Cardiac muscle cell (in vitro differentiated cells and primary cell): ENCODE measurements at regions not wholly inside any gene's neighbourhood (a gene's known extent, or its start where the extent isn't known, plus 50 kb on each side); places are given as distances from the start of the nearest gene placed in this dataset.
"Not testable (repeated sequence)": the region's sequence is repeated elsewhere in the genome, so short reads cannot be mapped to it uniquely, and the experiment has no call there.

Experiments used
- DNase-seq, 2 donors: peaks; one replicate each; pipeline versions ENCODE4 v3.0.0 to v3.0.0-alpha.2; 2010 to 2017; ENCODE audit warnings: low read depth in 1 of 2, low spot score in 1 of 2
- H3K27ac ChIP-seq: fragments of 200-600 bp; sonication (generic); 2 replicates; pipeline ENCODE4 v1.5.1; 2016
- H3K27me3 ChIP-seq: fragments of 200-600 bp; sonication (generic); 2 replicates; pipeline ENCODE4 v1.6.0; 2016; ENCODE audit warnings: control low read depth
- H3K36me3 ChIP-seq: fragments of 200-600 bp; sonication (generic); 2 replicates; pipeline ENCODE4 v1.5.1; 2016; ENCODE audit warnings: control low read depth
- H3K4me1 ChIP-seq: fragments of 200-600 bp; sonication (generic); 2 replicates; pipeline ENCODE4 v1.8.1; 2017; ENCODE audit warnings: low read depth, mild to moderate bottlenecking, mixed run types
- H3K4me3 ChIP-seq: fragments of 200-600 bp; sonication (generic); 2 replicates; pipeline ENCODE4 v1.5.1; 2016; ENCODE audit warnings: mild to moderate bottlenecking
- H3K9me3 ChIP-seq: fragments of 200-600 bp; sonication (generic); 2 replicates; pipeline ENCODE4 v1.5.1; 2017; ENCODE audit warnings: low read depth, mild to moderate bottlenecking, control low read depth
- CTCF ChIP-seq: IDR thresholded peaks from 2 replicates; pipeline ENCODE4 v1.5.1; 2012; ENCODE audit warnings: low read depth, mild to moderate bottlenecking, low read length

- peaks cover 7% of the 10 kb centered on the region for H3K4me1 ChIP-seq
- no peak overlapping the region for H3K27ac ChIP-seq
- no peaks in the 10 kb centered on the region for H3K27me3 ChIP-seq
- no peaks in the 10 kb centered on the region for H3K36me3 ChIP-seq
- no peaks in the 10 kb centered on the region for H3K9me3 ChIP-seq
- no peak for DNase-seq
- no peak for TF ChIP-seq CTCF
- no peak overlapping the region for H3K4me3 ChIP-seq
Measured at GRCh38 chr3:8311321-8311720, 190.3 kb upstream of the LMCD1 start.

GRCh38 chr3:8312685-8313084, 188.9 kb upstream of the LMCD1 start:
- TF ChIP-seq CTCF: no peak
- Histone ChIP-seq H3K27me3 (no peaks in the 10 kb centered on the region), H3K36me3 (no peaks in the 10 kb centered on the region), H3K27ac (no peak overlapping the region), H3K9me3 (no peaks in the 10 kb centered on the region), H3K4me1 (peaks cover 7% of the 10 kb centered on the region), H3K4me3 (no peak overlapping the region)
- DNase-seq: no peak

- TF ChIP-seq CTCF: no peak
- peaks cover 7% of the 10 kb centered on the region for H3K4me1 ChIP-seq
- H3K4me3 ChIP-seq: no peak overlapping the region
- H3K9me3 ChIP-seq: no peaks in the 10 kb centered on the region
- peak overlapping the region; percentile 15 for H3K27ac ChIP-seq
- H3K27me3 ChIP-seq: no peaks in the 10 kb centered on the region
- peak in 1 of 2 donors; percentile 12 for DNase-seq
- no peaks in the 10 kb centered on the region for H3K36me3 ChIP-seq
Measured at GRCh38 chr3:8313560-8314267, 187.9 kb upstream of the LMCD1 start.

GRCh38 chr3:8315526-8315925, 186.1 kb upstream of the LMCD1 start:
- H3K27ac ChIP-seq, H3K4me3 ChIP-seq, H3K4me1 ChIP-seq, DNase-seq, H3K36me3 ChIP-seq, H3K9me3 ChIP-seq, H3K27me3 ChIP-seq: not testable (repeated sequence)

- H3K9me3 ChIP-seq: no peaks in the 10 kb centered on the region
- H3K36me3 ChIP-seq: no peaks in the 10 kb centered on the region
- no peak overlapping the region for H3K27ac ChIP-seq
- no peak overlapping the region for H3K4me3 ChIP-seq
- H3K27me3 ChIP-seq: no peaks in the 10 kb centered on the region
- no peak for TF ChIP-seq CTCF
- DNase-seq: no peak
- peaks cover 10% of the 10 kb centered on the region for H3K4me1 ChIP-seq
Measured at GRCh38 chr3:8317661-8318649, 183.7 kb upstream of the LMCD1 start.
